ENCODE measurements at regions not wholly inside any gene's neighbourhood (a gene's known extent, or its start where the extent isn't known, plus 50 kb on each side); places are given as distances from the start of the nearest gene placed in this dataset.

DNA sequence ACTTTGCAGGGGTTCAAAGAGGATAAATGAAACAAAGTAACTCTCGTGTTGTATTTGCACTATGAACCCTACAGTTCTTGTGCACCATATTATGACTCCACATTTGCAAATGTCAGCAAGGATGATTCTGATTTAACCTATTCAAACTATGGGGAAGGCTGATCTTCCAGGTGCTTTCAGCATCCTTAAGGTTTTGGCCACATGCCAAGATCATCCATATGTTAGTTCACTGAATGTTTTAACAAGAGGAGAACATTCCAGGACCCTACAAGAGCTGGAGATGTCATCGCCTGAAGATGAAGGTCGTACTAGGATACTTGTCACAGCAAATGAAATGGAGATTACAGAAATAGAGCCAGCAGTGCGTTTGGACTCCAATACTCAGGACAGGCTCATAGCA, 114.2 kb downstream of the DHRS2 start:
- TF ChIP-seq YY1 (IDR thresholded peaks at IDR 0.05; ENCODE audit: insufficient read depth, insufficient read length) (no peak), SUZ12 (IDR thresholded peaks at IDR 0.05; ENCODE audit: extremely low read depth, insufficient read depth, insufficient read length) (no peak), ZNF274 (IDR thresholded peaks at IDR 0.05; ENCODE audit: low read depth, low read length) (no peak)

Measured in NT2/D1 (cell line).